HCT116 (cell line): ENCODE measurements at regions not wholly inside any gene's neighbourhood (a gene's known extent, or its start where the extent isn't known, plus 50 kb on each side); places are given as distances from the start of the nearest gene placed in this dataset.

Experiments
- ATAC-seq: fragments of 200-7000 bp; cut with Tn5 transposase; 2 replicates; pipeline ENCODE4 v1.9.1; 2020; ENCODE audit warnings: mild to moderate bottlenecking, moderate library complexity
- BruUV-seq: library from RNA; stranded (reverse); fragments of 400-500 nt; replicated peaks from 2 replicates; lab custom pipeline; 2021; lab: Mats Ljungman, UMichigan
- CTCF ChIA-PET: fragments of 300-600 bp; sonication (Branson Sonifier 250); formaldehyde crosslinking; loops from one replicate; lab custom pipeline; 2021; ENCODE audit warnings: antibody characterized with exemption; lab: Charles Lee
- POLR2A ChIA-PET: fragments of 300-600, 350-600 bp; sonication (Branson Sonifier 250); formaldehyde crosslinking; loops from one replicate; lab custom pipeline; 2021; ENCODE audit warnings: antibody characterized with exemption; lab: Charles Lee
- RAD21 ChIA-PET, 2 experiments: fragments of 300-600 bp; sonication (Branson Sonifier 250); formaldehyde crosslinking; loops; one replicate each; lab custom pipeline; 2023; ENCODE audit warnings: low total read pairs in 2 of 2; ENCODE audit not compliant: uncharacterized antibody in 2 of 2, unreplicated experiment in 2 of 2, low non-redundant PET in 1 of 2; lab: Charles Lee
- DNase-seq: peaks from one replicate; pipeline ENCODE4 v3.0.0-alpha.2; 2010; ENCODE audit warnings: low read depth, low spot score
- H2AFZ ChIP-seq: fragments of 200-600 bp; shearing (Covaris generic), sonication (generic); 2 replicates; pipeline ENCODE4 v1.6.1; 2017; ENCODE audit warnings: low read depth, mixed run types, mixed read lengths, antibody characterized with exemption, low read length; ENCODE audit not compliant: poor library complexity, severe bottlenecking
- H3K27ac ChIP-seq: 2 replicates; pipeline ENCODE4 v1.5.1; 2012; ENCODE audit warnings: low read depth, low read length
- H3K27me3 ChIP-seq: fragments of 200-600 bp; sonication (generic); 2 replicates; pipeline ENCODE4 v1.6.1; 2016; ENCODE audit warnings: mixed run types, low read length, mixed read lengths; ENCODE audit not compliant: insufficient read depth
- H3K36me3 ChIP-seq, 2 experiments: fragments of 200-500 bp in 1 of 2; fragments of 200-600 bp in 1 of 2; sonication (Bioruptor generic) in 1 of 2; sonication (generic) in 1 of 2; 2 replicates each; pipeline versions ENCODE4 v1.5.1 to v1.6.1; 2014 to 2016; ENCODE audit warnings: low read length in 2 of 2, inconsistent platforms in 1 of 2, mixed read lengths in 1 of 2, mixed run types in 1 of 2; ENCODE audit not compliant: insufficient read depth in 2 of 2, control insufficient read depth in 1 of 2
- H3K4me1 ChIP-seq, 2 experiments: fragments of 200-600 bp in 1 of 2; sonication (generic) in 1 of 2; 2 replicates each; pipeline versions ENCODE4 v1.5.1 to v1.6.1; 2012 to 2017; ENCODE audit warnings: low read length in 2 of 2, inconsistent platforms in 1 of 2, mild to moderate bottlenecking in 1 of 2, mixed read lengths in 1 of 2, mixed run types in 1 of 2, moderate library complexity in 1 of 2; ENCODE audit not compliant: insufficient read depth in 2 of 2, control insufficient read depth in 1 of 2
- H3K4me2 ChIP-seq: fragments of 200-600 bp; sonication (generic); 2 replicates; pipeline ENCODE4 v1.6.1; 2017; ENCODE audit warnings: mixed run types, low read length, mixed read lengths
- H3K4me3 ChIP-seq, 2 experiments: fragments of 200-600 bp in 1 of 2; sonication (generic) in 1 of 2; replicated peaks in 1 of 2; 2 replicates each; pipeline ENCODE4 v1.5.1; 2011 to 2016; ENCODE audit warnings: low read length in 2 of 2, control low read depth in 1 of 2, low read depth in 1 of 2, mild to moderate bottlenecking in 1 of 2, mixed read lengths in 1 of 2, mixed run types in 1 of 2
- H3K79me2 ChIP-seq: fragments of 200-600 bp; sonication (generic); 2 replicates; pipeline ENCODE4 v1.6.1; 2017; ENCODE audit warnings: mild to moderate bottlenecking, mixed run types, low read length, moderate library complexity, mixed read lengths; ENCODE audit not compliant: insufficient read depth
- H3K9ac ChIP-seq: fragments of 200-600 bp; sonication (generic); 2 replicates; pipeline ENCODE4 v1.6.1; 2016; ENCODE audit warnings: low read length, mixed read lengths
- H3K9me2 ChIP-seq: fragments of 200-600 bp; sonication (generic), shearing (Covaris generic); 2 replicates; pipeline ENCODE4 v1.6.1; 2017; ENCODE audit warnings: mixed run types, mild to moderate bottlenecking, moderate library complexity; ENCODE audit not compliant: insufficient read depth
- H3K9me3 ChIP-seq, 2 experiments: fragments of 200-500 bp in 1 of 2; fragments of 200-600 bp in 1 of 2; sonication (Bioruptor generic) in 1 of 2; sonication (generic) in 1 of 2; 2 replicates each; pipeline ENCODE4 v1.6.1; 2014 to 2017; ENCODE audit warnings: low read length in 2 of 2, mixed read lengths in 2 of 2, inconsistent platforms in 1 of 2, low read depth in 1 of 2, mild to moderate bottlenecking in 1 of 2, mixed run types in 1 of 2, moderate library complexity in 1 of 2; ENCODE audit not compliant: control insufficient read depth in 1 of 2, insufficient read depth in 1 of 2
- H4K20me1 ChIP-seq: fragments of 200-600 bp; sonication (generic), shearing (Covaris generic); 2 replicates; pipeline ENCODE4 v1.6.1; 2017; ENCODE audit warnings: mixed run types, mild to moderate bottlenecking, moderate library complexity; ENCODE audit not compliant: insufficient read depth
- ATF3 ChIP-seq: IDR thresholded peaks from 2 replicates; pipeline ENCODE4 v1.6.1; 2012
- CEBPB ChIP-seq: IDR thresholded peaks from 2 replicates; pipeline ENCODE4 v1.6.1; 2012; ENCODE audit warnings: low read depth
- ELF1 ChIP-seq: IDR thresholded peaks from 2 replicates; pipeline ENCODE4 v1.6.1; 2012; ENCODE audit warnings: low read depth, borderline replicate concordance
- FOSL1 ChIP-seq: IDR thresholded peaks from 2 replicates; pipeline ENCODE4 v1.6.1; 2012; ENCODE audit warnings: low read depth
- MAX ChIP-seq: IDR thresholded peaks from 2 replicates; pipeline ENCODE4 v1.6.1; 2012
- POLR2A ChIP-seq: IDR thresholded peaks from 2 replicates; pipeline ENCODE4 v1.7.0; 2011; ENCODE audit warnings: borderline replicate concordance; ENCODE audit not compliant: insufficient read depth, insufficient read length; ENCODE audit errors: extremely low read depth
- POLR2AphosphoS5 ChIP-seq: IDR thresholded peaks from 2 replicates; pipeline ENCODE4 v1.6.1; 2011; ENCODE audit warnings: mild to moderate bottlenecking, low read depth, low read length, moderate library complexity
- SIN3A ChIP-seq: IDR thresholded peaks from 2 replicates; pipeline ENCODE4 v1.6.1; 2012; ENCODE audit warnings: low read depth
- SP1 ChIP-seq: IDR thresholded peaks from 2 replicates; pipeline ENCODE4 v1.6.1; 2012; ENCODE audit warnings: low read depth
- SRF ChIP-seq: IDR thresholded peaks from 2 replicates; pipeline ENCODE4 v1.6.1; 2012; ENCODE audit warnings: low read depth
- TCF7L2 ChIP-seq: IDR thresholded peaks from 2 replicates; pipeline ENCODE4 v1.7.0; 2011; ENCODE audit warnings: borderline replicate concordance, inconsistent platforms; ENCODE audit not compliant: insufficient read depth, insufficient read length; ENCODE audit errors: extremely low read depth
- YY1 ChIP-seq: IDR thresholded peaks from 2 replicates; pipeline ENCODE4 v1.6.1; 2011; ENCODE audit warnings: low read length, low read depth, moderate library complexity, mild to moderate bottlenecking; ENCODE audit not compliant: insufficient replicate concordance; ENCODE audit errors: extremely low read depth
- ZFX ChIP-seq: fragments of 450-650 bp; IDR thresholded peaks from 2 replicates; pipeline ENCODE4 v1.6.1; 2017
- intact Hi-C: fragments of 100-400 bp; cut with micrococcal nuclease; formaldehyde crosslinking; loops from 2 replicates; pipeline ENCODE4 v1.10.0; 2022

GRCh38 chr15:39279311-39279710 is 301.6 kb upstream of the THBS1 start:
- Histone ChIP-seq H3K27me3 (no peaks in the 10 kb centered on the region), H3K9me3 (no peaks in the 10 kb centered on the region), H4K20me1 (no peaks in the 10 kb centered on the region), H3K4me3 (no peak overlapping the region), H2AFZ (no peak overlapping the region), H3K27ac (no peak overlapping the region), H3K4me1 (no peaks in the 10 kb centered on the region), H3K79me2 (no peaks in the 10 kb centered on the region), H3K9me2 (no peaks in the 10 kb centered on the region), H3K36me3 (no peaks in the 10 kb centered on the region), H3K4me2 (no peak overlapping the region), H3K9ac (no peak overlapping the region)
- ChIA-PET CTCF (no interaction called here), POLR2A (no interaction called here), RAD21 (no interaction called here)
- TF ChIP-seq CEBPB (no peak), MAX (no peak), SIN3A (no peak), ATF3 (no peak), POLR2A (no peak), FOSL1 (no peak), YY1 (no peak), ELF1 (no peak), POLR2AphosphoS5 (no peak)
- no peak for DNase-seq
- intact Hi-C loops = no loop called here
- BruUV-seq = no TSS peak
- ATAC-seq = no peak

GRCh38 chr15:39281094-39281493 is 299.8 kb upstream of the THBS1 start:
- no peak overlapping the region for H3K27ac ChIP-seq
- intact Hi-C loops = no loop called here
- no peak for ATAC-seq
- DNase-seq = no peak
- ChIA-PET CTCF (no interaction called here), RAD21 (no interaction called here), POLR2A (no interaction called here)
- H3K4me3 ChIP-seq = no peak overlapping the region
- no peaks in the 10 kb centered on the region for H3K79me2 ChIP-seq
- H3K4me2 ChIP-seq = no peak overlapping the region
- H3K9me3 ChIP-seq = no peaks in the 10 kb centered on the region
- no peak overlapping the region for H3K9ac ChIP-seq
- no peaks in the 10 kb centered on the region for H4K20me1 ChIP-seq
- BruUV-seq = no TSS peak
- no peak overlapping the region for H2AFZ ChIP-seq
- no peaks in the 10 kb centered on the region for H3K27me3 ChIP-seq
- H3K9me2 ChIP-seq = no peaks in the 10 kb centered on the region
- no peak for TF ChIP-seq TCF7L2
- no peak for TF ChIP-seq SRF
- no peak for TF ChIP-seq SIN3A
- TF ChIP-seq FOSL1 = no peak
- TF ChIP-seq ZFX = no peak
- TF ChIP-seq SP1 = no peak
- H3K36me3 ChIP-seq = no peaks in the 10 kb centered on the region
- H3K4me1 ChIP-seq = no peaks in the 10 kb centered on the region
